SKM-1 treated with dmso at 0.1 percent for 144 hours (cell line): ENCODE measurements at regions not wholly inside any gene's neighbourhood (a gene's known extent, or its start where the extent isn't known, plus 50 kb on each side); places are given as distances from the start of the nearest gene placed in this dataset.
"Not testable (repeated sequence)": the region's sequence is repeated elsewhere in the genome, so short reads cannot be mapped to it uniquely, and the experiment has no call there.

ENCODE experiments used
- DNase-seq: peaks from one replicate; lab custom pipeline; 2025; ENCODE audit not compliant: unreplicated experiment; lab: John Stamatoyannopoulos, UW

DNA sequence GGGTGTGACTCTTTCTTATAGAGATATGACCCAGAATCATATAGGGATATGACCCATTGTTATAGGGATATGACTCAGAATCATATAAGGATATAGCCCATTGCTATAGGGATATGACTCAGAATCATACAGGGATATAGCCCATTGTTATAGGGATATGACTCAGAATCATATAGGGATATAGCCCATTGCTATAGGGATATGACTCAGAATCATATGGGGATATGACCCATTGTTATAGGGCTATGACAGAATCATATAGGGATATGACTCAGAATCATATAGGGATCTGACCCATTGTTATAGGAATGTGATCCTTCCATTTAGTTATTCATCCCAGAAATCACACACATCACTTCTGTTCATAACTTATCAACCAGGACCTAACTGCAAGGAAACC is 312.2 kb upstream of the ADARB2 start:
- no peak for DNase-seq

DNA sequence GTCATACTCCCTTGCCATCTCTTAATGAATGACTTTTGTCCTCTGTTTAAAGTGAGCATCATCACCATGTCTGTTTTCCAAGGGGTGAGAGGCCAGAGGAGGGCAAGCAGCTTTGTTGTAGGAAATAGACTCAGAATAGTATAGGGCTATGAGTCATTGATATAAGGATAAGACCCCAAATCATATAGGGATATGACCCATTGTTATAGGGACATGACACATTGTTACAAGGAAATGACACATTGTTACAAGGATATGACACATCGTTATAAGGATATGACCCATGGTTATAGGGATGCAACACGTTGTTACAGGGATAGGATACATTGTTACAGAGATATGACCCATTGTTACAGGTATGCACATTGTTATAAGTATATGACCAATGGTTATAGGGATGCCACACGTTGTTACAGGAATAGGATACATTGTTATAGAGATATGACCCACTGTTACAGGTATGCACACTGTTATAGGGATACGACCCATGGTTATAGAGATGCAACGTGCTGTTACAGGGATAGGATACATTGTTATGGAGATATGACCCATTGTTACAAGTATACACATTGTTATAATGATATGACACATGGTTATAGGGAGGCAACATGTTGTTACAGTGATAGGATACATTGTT is 311.1 kb upstream of the ADARB2 start:
- DNase-seq, result no peak

DNA sequence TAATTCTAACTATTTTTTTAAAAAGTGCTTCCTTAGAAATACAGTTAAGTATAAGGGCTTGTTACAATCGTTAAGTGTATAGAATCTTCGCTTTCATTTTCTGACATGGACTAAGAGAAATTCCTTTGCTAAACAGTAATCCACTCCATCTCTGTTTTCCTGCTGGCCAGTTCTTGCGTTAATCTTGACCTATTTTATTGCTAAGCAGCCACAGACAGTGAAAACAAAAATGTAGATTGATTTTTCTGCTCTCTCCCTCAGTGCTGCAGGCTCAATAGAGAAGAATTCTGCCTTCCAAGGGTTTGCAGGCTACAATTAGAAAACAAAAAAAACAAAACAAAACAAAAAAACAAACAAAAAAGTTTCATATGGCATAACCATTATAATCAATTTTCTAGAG is 310.4 kb upstream of the ADARB2 start:
- DNase-seq, result no peak

DNA sequence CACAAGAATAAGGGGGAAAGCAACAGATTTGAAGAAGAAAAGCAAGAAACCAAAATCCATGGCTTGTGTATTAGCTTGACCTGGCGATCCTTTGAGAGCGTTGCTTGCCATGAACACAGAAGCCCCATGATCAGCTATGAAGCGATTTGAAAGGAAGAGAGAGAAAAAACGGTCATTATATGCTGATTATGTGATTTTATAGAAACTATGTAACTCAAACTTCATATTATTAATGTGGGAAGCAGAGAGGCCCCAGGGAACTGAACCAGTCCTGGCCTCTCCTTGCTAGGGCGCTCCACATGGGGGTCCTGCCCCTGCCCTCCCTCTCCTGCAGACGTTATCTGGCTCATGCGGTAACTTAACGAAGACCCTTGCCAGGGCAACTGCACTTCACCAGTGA is 306.1 kb upstream of the ADARB2 start:
- DNase-seq, result no peak

DNA sequence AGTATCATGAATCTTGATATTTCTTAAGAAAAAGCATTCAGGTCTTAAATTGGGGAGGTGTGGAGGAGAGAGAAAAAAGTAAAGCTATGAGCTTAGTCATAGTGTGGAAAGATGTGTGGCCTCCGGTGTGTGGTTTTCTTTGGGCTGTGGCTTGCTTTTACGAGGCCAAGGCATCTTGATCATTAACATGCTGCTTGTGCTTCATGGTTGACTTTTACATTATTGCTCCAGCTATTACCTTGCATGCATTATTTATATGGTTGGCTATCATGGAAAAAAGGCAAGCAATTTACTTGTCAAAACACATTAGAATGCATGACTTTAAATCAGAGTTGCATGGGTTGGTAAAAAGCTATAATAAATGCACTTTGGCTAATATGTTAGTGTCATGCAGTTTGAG is 300.7 kb upstream of the ADARB2 start:
- no peak for DNase-seq

DNA sequence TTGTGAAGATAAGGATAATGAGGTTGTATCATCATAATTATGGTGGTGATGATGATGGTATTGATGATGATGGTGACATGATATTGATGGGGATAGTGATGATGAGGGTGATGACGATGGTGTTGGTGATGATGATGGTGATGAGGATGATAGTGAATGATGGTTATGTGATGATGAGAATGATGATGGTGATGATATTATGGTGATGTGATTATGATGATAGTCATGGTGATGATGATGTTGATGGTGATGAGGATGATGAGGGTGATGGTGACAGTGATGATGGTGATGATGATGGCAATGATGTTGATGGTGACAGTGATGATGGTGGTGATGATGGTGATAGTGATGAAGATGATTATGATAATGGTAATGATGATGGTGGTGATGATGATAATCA is 299.9 kb upstream of the ADARB2 start:
- no peak for DNase-seq

DNA sequence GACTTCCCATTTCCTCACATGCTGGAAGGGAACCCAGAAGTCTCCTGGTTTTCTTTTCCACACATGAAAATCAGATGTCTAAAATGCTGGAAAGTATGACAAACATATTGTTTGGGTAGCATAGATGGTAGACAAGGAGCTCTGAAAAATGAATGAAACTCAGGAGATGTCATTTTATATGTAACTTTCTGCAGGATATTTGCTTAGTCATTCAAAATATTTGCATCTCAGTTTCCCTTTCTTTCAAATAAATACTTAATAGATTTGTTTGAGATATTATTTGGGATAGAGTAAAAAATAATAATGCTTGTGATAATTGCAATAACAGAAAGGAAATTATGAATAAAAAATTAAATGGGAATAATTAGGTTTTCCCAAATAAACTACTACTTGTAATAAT is 298.9 kb upstream of the ADARB2 start:
- DNase-seq, result no peak

DNA sequence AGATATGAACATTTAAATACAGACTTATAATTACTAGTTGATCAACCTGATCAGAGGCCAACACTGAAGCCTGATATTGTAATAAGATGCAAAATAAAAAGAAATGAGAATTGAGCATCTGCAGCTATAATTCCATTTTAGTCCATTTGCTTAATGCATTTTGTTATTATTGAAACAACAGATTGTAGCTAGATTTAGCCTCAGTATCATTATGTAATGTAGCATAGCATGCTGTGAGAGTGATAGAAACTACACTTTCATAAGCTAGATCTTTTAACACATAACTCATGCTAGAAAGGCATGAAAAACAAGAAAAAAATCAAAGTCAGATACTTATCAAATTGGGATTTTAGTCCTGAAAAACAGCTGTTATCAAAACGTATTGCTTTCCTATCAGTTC is 292.7 kb upstream of the ADARB2 start:
- no peak for DNase-seq

DNA sequence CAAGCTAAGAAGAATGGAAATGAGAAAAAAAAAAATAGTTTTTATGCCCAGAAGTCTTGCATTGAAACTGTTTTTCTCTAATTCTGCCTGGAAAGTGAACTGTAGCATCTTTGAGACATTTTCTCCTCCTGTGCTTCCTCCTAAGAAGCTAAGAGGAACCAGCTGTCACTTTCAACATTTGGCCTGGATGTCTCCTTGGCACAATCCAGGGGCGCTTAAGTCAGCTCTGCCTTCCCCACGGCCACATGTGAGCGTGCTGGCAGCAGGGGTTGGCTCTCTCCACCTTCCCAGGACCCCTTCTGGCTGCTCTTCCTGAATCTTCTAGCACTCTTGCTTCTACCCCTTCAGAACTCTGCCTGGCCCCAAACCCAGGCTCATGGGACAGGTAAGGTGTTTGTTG is 289.6 kb upstream of the ADARB2 start:
- DNase-seq, result no peak

DNA sequence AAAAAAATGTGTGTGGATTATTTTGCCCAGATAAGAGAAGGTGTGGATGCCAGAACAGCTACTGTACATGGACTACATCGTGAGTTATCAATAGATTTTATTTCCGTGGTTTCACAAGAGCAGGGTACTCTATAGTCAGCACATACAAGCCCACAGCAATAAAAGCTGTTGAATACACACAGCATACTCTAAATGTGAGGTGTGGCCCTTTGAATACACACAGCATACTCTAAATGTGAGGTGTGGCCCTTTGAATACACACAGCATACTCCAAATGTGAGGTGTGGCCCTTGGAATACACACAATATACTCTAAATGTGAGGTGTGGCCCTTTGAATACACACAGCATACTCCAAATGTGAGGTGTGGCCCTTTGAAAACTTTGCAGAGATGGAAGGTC is 287.4 kb upstream of the ADARB2 start:
- not testable (repeated sequence) for DNase-seq

DNA sequence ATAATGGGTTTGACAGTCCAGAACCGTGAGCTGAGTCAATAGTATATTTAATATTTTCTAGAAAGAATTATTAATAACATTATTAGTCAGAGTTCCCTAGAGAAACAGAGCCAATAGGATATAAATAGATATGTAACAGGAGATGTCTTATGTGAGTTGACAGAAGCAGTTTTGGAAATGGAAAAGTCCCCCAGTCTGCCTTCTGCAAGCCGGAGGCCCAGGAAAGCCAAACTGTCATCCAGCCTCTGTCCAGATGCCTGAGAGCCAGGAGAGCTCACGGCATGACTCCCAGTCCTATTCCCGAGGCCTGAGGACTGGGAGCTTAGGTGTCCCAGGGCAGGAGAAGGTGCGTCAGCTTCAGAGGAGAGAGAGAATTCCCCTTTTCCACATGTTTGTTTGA is 286.4 kb upstream of the ADARB2 start:
- no peak for DNase-seq

DNA sequence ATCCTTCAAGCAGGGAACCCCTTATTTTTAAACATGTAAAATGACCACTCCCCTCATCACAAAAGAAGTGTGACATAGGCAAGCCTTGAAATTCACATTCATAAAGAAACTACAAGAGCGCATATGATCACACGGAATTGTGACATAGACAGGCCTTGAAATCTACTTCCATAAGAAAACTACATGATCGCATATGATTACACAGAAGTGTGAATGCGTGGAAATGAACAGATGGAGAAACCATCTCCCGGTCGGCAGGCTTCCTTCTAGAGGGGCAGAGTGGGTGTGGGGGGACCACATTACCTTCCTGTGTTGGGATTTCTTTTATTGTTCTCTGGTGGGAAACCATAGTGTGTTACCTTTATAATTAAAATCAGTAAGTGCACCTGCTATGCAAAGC is 285.1 kb upstream of the ADARB2 start:
- DNase-seq, result no peak

DNA sequence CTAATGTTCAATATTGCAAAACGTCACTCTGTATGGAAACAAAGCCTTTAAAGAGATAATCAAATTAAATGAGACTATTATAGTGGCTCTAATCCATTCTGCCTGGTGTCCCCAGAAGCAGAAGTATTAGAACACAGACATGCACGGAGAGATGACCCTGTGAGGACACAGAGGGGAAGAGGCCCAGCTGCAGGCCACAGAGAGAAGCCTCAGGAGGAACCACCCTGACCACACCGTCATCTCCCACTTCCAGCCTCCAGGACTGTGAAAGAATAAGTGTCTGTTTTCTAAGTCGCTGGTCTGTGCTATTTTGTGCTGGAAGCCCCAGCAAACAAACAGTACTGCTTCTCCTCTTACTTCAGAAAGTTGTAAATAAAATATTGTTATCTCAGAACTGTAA is 283.5 kb upstream of the ADARB2 start:
- peak; percentile 17 for DNase-seq

DNA sequence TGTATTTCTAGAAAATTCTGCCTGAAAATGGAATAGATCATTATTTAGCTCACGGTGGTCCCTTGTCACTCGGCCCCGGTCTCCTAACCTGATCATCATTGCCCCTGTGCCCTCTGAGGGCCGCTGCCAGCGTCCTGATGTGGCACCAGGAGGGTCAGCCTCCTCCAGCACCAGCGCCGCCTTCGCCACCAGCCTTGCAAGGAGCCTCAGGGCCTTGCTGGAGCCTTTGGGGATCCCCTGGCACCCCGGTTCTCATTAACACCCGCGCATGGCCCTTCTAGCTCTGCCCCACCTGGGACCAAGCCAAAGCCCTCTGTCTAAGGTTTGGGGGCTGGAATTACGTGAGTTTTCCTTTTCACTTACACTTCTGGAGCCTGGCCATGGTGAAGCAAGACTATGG is 282.5 kb upstream of the ADARB2 start:
- DNase-seq, result no peak

DNA sequence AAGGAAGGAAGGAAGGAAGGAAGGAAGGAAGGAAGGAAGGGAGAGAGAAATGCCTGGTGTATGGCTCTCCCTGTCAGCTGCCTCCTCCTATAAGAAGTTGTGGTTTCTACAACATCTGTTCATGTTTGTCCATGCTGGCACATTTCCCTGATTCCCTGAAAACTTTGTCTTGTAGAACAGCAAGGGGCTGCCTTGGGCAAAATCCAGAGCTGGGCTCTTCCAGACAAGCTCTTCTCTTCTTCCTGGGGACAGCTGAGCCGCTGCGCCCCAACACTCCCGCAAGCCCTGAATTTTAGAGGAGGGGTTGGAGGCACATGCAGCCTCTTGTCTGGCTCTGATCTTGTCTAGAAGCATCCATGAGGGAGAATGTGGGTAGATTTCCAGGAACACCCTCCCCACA is 282.0 kb upstream of the ADARB2 start:
- no peak for DNase-seq

DNA sequence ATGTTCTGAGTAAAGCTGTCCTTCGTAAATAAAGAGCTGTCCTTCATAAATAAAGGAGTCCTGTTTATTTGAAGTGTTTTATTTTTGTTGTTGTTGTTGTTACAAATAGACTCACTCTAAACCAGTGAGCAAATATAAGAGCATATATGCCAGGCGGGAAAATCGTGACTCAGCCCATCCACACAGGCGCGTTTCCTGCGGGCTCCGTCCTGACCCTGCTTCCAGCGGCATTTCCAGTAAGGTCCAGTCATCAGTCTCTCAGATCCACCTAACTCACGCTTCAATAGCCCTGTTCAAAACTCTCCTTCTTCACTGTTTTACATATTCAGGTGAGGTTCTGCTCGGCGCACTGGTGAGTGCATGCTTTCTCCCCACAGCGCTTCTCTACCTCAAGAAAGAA is 277.2 kb upstream of the ADARB2 start:
- no peak for DNase-seq

DNA sequence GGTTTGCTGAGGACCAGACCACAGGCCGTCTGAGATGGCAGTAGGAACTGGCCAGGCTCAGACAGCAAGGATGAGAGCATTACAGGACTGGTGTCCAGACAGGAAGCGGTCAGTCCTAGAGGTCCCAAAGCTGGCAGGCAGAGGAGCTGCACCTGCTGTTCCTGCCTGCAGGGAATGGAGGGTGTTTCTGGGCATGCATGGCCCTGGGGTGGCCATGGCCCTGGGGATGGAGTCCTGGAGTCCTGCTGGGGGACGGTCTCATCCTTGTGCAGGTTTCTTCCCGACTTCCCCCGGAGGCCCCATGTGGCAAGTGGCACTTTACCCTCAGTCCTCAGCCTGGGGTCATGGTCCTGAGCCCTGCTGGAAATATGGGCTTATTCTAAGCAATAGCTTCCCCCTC is 274.9 kb upstream of the ADARB2 start:
- DNase-seq, result no peak

DNA sequence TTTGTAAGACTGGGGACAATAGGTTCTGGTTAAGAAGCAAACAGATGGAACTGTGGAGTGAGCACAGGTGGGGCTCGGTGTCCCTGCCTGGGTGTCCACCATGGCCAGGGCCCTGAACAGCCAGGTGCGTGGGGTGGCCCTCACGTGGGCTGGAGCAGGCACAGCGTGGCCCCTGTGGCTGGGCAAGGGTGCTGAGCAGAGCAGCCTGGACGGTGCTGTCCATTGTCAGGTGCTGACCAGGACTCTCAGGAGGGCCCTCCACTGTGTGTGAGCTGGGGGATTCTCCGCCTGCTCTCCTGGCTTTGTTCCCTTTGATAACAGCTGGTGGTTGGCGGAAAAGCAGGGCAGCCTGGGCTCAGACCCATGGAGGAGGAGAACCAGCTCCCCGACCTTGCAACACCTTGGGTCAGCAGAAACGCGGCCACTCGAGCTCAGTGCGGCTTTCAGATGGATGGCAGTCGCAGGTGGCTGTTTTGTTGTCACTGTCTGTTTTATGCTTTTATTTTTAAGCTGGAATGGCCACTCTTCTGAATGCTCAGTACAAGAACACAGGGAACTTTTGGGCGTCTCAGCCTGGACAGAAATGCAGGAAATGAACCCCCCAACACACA is 273.9 kb upstream of the ADARB2 start:
- DNase-seq, result no peak

DNA sequence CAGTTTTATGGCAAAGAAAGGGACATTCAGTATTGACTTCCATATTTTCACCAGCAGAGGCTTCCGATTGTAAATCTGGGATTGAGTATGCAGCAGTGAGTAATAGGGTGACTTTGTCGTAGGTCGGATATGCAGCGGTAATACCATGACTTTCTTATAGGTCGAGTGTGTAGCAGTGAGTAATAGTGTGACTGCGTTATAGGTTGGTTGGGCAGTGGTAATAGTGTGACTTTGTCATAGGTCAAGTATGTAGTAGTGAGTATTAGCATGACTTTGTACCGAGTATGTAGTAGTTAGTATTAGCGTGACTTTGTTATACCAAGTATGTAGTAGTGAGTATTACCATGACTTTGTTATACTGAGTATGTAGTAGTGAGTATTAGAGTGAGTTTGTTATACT is 268.2 kb upstream of the ADARB2 start:
- DNase-seq, result no peak

DNA sequence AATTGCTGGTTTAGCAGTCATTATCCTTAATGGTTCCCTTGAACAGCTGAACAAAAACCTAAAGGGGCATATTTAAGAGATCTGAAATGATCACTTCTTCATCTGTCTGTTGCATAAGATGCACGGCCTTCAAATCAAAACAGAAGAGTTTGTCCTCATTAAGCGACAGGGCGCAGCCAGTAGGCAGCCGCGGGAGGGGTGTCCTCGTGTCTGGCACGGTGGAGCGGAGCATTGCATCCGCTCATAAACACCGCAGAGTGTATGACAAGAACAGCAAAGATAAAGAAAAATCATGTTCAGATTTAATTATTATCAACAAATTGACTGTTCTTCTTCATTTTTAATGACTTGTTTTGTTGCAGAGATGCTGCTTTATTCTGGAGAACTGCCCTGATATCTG is 255.6 kb upstream of the ADARB2 start:
- no peak for DNase-seq

DNA sequence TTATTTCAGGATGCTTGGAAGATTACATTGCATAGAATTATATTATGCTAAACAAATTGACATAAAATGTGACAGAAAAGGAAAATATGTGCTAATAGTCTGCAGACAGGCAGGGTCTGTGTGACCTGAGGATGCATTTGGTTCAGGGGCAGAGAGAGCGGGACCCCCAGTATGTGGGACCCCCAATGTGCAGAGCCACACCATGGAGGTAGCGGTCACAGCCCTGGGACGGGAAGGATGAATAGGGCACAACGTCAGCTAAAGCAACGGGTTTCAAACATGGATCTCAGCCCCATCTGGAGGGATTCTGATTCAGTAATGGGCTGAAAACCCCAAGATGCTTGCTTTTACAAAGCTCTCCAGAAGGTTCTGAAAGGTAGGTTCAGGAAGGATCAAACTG is 251.8 kb upstream of the ADARB2 start:
- no peak for DNase-seq

DNA sequence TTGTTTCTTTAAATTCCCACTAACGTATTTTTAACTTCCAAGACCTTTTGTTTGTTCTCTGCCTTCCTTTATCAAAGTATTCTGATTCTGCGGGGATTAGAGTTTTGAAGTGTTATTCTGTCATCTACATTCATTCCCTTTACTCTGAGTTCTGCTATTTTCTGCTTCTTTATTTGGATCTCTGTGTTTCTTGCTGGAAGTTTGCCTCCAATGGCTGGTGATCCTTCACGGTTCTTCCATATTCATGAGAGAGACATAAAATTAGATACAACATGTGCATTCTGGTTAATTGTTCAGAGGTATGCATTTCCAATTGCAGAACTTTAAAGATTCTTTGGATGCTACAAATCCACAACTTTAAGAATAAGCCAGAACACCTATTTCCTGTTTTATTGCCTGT is 244.7 kb upstream of the ADARB2 start:
- no peak for DNase-seq

DNA sequence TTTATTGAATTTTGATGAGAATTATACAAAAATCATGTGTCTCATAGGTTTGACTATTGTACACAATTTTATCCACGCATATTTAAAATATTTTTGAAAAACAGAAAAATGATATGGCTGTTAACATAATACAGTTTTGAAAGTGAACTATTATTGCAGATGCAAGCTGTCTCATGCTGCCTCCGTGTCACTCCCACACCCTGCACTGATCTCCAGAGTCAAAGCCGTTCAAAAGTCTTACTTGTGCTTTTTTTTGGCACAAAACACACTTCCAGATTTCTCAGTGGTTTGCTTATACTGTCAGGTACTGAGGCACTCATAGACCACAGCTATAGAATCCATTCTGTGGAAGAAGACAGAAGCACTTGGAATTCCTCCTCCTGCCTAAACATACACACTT is 243.1 kb upstream of the ADARB2 start:
- no peak for DNase-seq
